Loucy (cell line): ENCODE measurements at regions not wholly inside any gene's neighbourhood (a gene's known extent, or its start where the extent isn't known, plus 50 kb on each side); places are given as distances from the start of the nearest gene placed in this dataset.

ENCODE experiments used
- H2AFZ ChIP-seq: fragments of 200-600 bp; sonication (generic); 2 replicates; pipeline ENCODE4 v1.6.0; 2016; ENCODE audit warnings: antibody characterized with exemption, mild to moderate bottlenecking, low read length, moderate library complexity
- H3F3A ChIP-seq: fragments of 200-600 bp; 2 replicates; pipeline ENCODE4 v1.6.0; 2016; ENCODE audit warnings: antibody characterized with exemption, low read depth, mild to moderate bottlenecking
- H3K27me3 ChIP-seq: fragments of 200-600 bp; sonication (generic); 2 replicates; pipeline ENCODE4 v1.6.1; 2014; ENCODE audit warnings: low read length, mild to moderate bottlenecking; ENCODE audit not compliant: insufficient read depth, poor library complexity, severe bottlenecking
- H3K36me3 ChIP-seq: fragments of 200-600 bp; sonication (generic); 2 replicates; pipeline ENCODE4 v1.6.1; 2016; ENCODE audit warnings: low read length; ENCODE audit not compliant: insufficient read depth
- H3K4me1 ChIP-seq: fragments of 200-600 bp; sonication (generic); 2 replicates; pipeline ENCODE4 v1.5.1; 2014; ENCODE audit warnings: low read length, mild to moderate bottlenecking; ENCODE audit not compliant: insufficient read depth, poor library complexity, severe bottlenecking
- H3K4me2 ChIP-seq: fragments of 200-600 bp; sonication (generic); 2 replicates; pipeline ENCODE4 v1.6.0; 2014; ENCODE audit warnings: antibody characterized with exemption, low read length, low read depth, mild to moderate bottlenecking; ENCODE audit not compliant: poor library complexity, severe bottlenecking
- H3K4me3 ChIP-seq: fragments of 200-600 bp; sonication (generic); 2 replicates; pipeline ENCODE4 v1.5.1; 2014; ENCODE audit warnings: low read length, mild to moderate bottlenecking, mixed read lengths; ENCODE audit not compliant: poor library complexity, severe bottlenecking
- H3K79me2 ChIP-seq: fragments of 200-600 bp; sonication (generic); 2 replicates; pipeline ENCODE4 v1.6.1; 2014; ENCODE audit warnings: low read length; ENCODE audit not compliant: insufficient read depth
- H3K9ac ChIP-seq: fragments of 200-600 bp; sonication (generic); 2 replicates; pipeline ENCODE4 v1.6.0; 2014; ENCODE audit warnings: mild to moderate bottlenecking, low read depth, low read length, moderate library complexity; ENCODE audit not compliant: poor library complexity, severe bottlenecking
- H3K9me2 ChIP-seq: fragments of 200-600 bp; sonication (generic); replicated peaks from 2 replicates; pipeline ENCODE4 v1.6.1; 2016; ENCODE audit warnings: low read depth, low read length, mixed read lengths
- H3K9me3 ChIP-seq: fragments of 200-600 bp; sonication (generic); 2 replicates; pipeline ENCODE4 v1.6.1; 2014; ENCODE audit warnings: mild to moderate bottlenecking, antibody characterized with exemption, low read length, low read depth; ENCODE audit not compliant: insufficient read depth
- H4K20me1 ChIP-seq: fragments of 200-600 bp; sonication (generic); 2 replicates; pipeline ENCODE4 v1.6.0; 2014; ENCODE audit warnings: antibody characterized with exemption, low read length, mild to moderate bottlenecking; ENCODE audit not compliant: insufficient read depth, poor library complexity, severe bottlenecking
- EZH2phosphoT487 ChIP-seq: fragments of 200-600 bp; IDR thresholded peaks from 2 replicates; pipeline ENCODE4 v1.6.1; 2018; ENCODE audit warnings: antibody characterized with exemption, mild to moderate bottlenecking, moderate library complexity, borderline replicate concordance
- TF ChIP-seq, protein P1 (sequence below): fragments of 200-600 bp; sonication (generic); conservative IDR thresholded peaks from 2 replicates; pipeline ENCODE4 v1.5.1; 2014; ENCODE audit warnings: mild to moderate bottlenecking, antibody characterized with exemption, low read length

DNA sequence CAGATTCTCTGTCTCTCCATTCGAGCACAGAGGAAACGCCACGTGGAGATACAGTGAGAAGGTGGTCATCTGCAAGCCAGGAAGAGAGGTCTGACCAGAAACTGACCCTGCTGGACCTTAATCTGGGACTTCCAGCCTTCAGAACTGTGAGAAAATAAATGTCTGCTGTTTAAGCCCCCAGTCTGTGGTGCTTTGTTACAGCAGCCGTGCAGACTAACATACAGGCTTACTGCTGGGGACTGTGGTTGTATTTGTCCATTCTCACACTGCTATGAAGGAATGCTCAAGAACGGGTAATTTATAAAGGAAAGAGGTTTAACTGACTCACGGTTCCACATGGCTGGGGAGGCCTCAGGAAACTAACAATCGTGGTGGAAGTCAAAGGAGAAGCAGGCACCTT lies 432.7 kb downstream of the IRS1 start:
- Histone ChIP-seq H3K9ac (no peak overlapping the region), H3K9me3 (no peaks in the 10 kb centered on the region), H2AFZ (no peak overlapping the region), H3K79me2 (no peaks in the 10 kb centered on the region), H4K20me1 (no peaks in the 10 kb centered on the region), H3K36me3 (no peaks in the 10 kb centered on the region), H3K4me1 (no peaks in the 10 kb centered on the region), H3K4me2 (no peak overlapping the region), H3F3A (no peaks in the 10 kb centered on the region), H3K27me3 (no peaks in the 10 kb centered on the region), H3K4me3 (no peak overlapping the region), H3K9me2 (no peaks in the 10 kb centered on the region)
- TF ChIP-seq EZH2phosphoT487: no peak
- TF ChIP-seq, protein P1, sequence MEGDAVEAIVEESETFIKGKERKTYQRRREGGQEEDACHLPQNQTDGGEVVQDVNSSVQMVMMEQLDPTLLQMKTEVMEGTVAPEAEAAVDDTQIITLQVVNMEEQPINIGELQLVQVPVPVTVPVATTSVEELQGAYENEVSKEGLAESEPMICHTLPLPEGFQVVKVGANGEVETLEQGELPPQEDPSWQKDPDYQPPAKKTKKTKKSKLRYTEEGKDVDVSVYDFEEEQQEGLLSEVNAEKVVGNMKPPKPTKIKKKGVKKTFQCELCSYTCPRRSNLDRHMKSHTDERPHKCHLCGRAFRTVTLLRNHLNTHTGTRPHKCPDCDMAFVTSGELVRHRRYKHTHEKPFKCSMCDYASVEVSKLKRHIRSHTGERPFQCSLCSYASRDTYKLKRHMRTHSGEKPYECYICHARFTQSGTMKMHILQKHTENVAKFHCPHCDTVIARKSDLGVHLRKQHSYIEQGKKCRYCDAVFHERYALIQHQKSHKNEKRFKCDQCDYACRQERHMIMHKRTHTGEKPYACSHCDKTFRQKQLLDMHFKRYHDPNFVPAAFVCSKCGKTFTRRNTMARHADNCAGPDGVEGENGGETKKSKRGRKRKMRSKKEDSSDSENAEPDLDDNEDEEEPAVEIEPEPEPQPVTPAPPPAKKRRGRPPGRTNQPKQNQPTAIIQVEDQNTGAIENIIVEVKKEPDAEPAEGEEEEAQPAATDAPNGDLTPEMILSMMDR: no peak

DNA sequence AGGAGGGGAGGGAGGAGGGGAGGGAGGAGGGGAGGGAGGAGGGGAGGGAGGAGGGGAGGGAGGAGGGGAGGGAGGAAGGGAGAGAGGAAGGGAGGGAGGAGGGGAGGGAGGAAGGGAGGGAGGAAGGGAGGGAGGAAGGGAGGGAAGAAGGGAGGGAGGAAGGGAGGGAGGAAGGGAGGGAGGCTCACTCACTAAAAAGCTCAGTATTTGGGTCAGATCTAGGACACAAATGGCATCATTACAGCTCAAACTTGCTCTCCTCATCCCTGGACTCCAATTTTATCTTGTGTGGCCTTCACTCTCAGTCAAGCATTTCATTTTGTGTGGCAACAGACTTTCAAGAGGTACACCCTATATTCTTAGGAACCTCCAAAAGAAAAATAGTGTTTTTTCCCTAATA lies 435.4 kb downstream of the IRS1 start:
- Histone ChIP-seq H2AFZ (no peak overlapping the region), H3K79me2 (no peaks in the 10 kb centered on the region), H4K20me1 (no peaks in the 10 kb centered on the region), H3F3A (no peaks in the 10 kb centered on the region), H3K9ac (no peak overlapping the region), H3K4me2 (no peak overlapping the region), H3K9me3 (no peaks in the 10 kb centered on the region), H3K9me2 (no peaks in the 10 kb centered on the region), H3K36me3 (no peaks in the 10 kb centered on the region), H3K4me1 (no peaks in the 10 kb centered on the region), H3K4me3 (no peak overlapping the region), H3K27me3 (no peaks in the 10 kb centered on the region)
- TF ChIP-seq EZH2phosphoT487: no peak
- TF ChIP-seq, protein P1: no peak

DNA sequence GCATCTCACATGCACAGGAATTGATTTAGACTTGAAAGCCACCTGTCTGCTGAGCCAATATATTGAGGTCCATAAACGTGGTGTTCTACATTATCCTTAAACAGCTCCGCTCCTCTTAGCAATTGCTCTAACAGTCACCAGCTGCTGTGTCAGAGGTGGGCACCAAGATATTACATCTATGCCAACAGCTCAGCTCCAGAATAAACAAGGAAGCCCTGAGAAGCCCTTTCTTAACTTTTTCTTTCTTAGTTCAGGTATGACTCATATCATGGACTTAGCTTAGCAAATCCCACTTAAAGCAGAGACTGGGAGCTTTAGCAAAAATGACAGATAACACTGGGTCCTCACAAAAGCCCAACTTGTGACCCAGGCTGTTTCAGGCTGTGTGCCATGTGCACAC lies 436.6 kb downstream of the IRS1 start:
- H3K79me2 ChIP-seq: no peaks in the 10 kb centered on the region
- H3K4me3 ChIP-seq: no peak overlapping the region
- no peaks in the 10 kb centered on the region for H3F3A ChIP-seq
- TF ChIP-seq EZH2phosphoT487: no peak
- TF ChIP-seq, protein P1: no peak
- no peak overlapping the region for H2AFZ ChIP-seq
- no peaks in the 10 kb centered on the region for H3K4me1 ChIP-seq
- H4K20me1 ChIP-seq: no peaks in the 10 kb centered on the region
- no peak overlapping the region for H3K4me2 ChIP-seq
- no peaks in the 10 kb centered on the region for H3K9me2 ChIP-seq
- H3K27me3 ChIP-seq: no peaks in the 10 kb centered on the region
- H3K36me3 ChIP-seq: no peaks in the 10 kb centered on the region
- H3K9me3 ChIP-seq: no peaks in the 10 kb centered on the region
- no peak overlapping the region for H3K9ac ChIP-seq
